Cardiac septum (tissue), 1 donor: ENCODE measurements at regions not wholly inside any gene's neighbourhood (a gene's known extent, or its start where the extent isn't known, plus 50 kb on each side); places are given as distances from the start of the nearest gene placed in this dataset.
"Not testable (repeated sequence)": the region's sequence is repeated elsewhere in the genome, so short reads cannot be mapped to it uniquely, and the experiment has no call there.

Experiments used
- DNase-seq: peaks from one replicate; pipeline ENCODE4 v3.0.0-alpha.2; 2020; ENCODE audit warnings: low spot score
- intact Hi-C: fragments of 100-400 bp; cut with DNase I; formaldehyde crosslinking; loops from one replicate; pipeline ENCODE4 v1.14.0; 2022
- donor health status: DM: no; HTN: no; CAD: no.

- intact Hi-C loops, result no loop called here
- DNase-seq, result no peak
Measured at GRCh38 chr3:3296979-3297381, 117.5 kb upstream of the CRBN start.

- intact Hi-C loops, result no loop called here
- DNase-seq, result no peak
Measured at GRCh38 chr3:3295586-3295985, 116.1 kb upstream of the CRBN start.

- DNase-seq, intact Hi-C loops: not testable (repeated sequence)
Measured at GRCh38 chr3:3291756-3292283, 112.3 kb upstream of the CRBN start.

- DNase-seq, result no peak
- intact Hi-C loops, result no loop called here
Measured at GRCh38 chr3:3288255-3288654, 108.8 kb upstream of the CRBN start.

GRCh38 chr3:3286014-3286413 lies 106.5 kb upstream of the CRBN start:
- intact Hi-C loops, result no loop called here

GRCh38 chr3:3281024-3281423 lies 101.5 kb upstream of the CRBN start:
- intact Hi-C loops, result no loop called here
- DNase-seq, result no peak

More at GRCh38 chr3:3286014-3286413, 106.5 kb upstream of the CRBN start:
- no peak for DNase-seq

GRCh38 chr3:3280396-3280795 lies 100.9 kb upstream of the CRBN start:
- intact Hi-C loops, result no loop called here

GRCh38 chr3:3278073-3278472 lies 98.6 kb upstream of the CRBN start:
- DNase-seq, result no peak
- intact Hi-C loops, result no loop called here

More at GRCh38 chr3:3280396-3280795, 100.9 kb upstream of the CRBN start:
- no peak for DNase-seq

- no peak for DNase-seq
- intact Hi-C loops, result no loop called here
Measured at GRCh38 chr3:3276630-3277029, 97.1 kb upstream of the CRBN start.

GRCh38 chr3:3264796-3265195 lies 85.3 kb upstream of the CRBN start:
- DNase-seq, result no peak
- intact Hi-C loops, result no loop called here

- DNase-seq, result no peak
- intact Hi-C loops, result no loop called here
Measured at GRCh38 chr3:3260870-3261269, 81.4 kb upstream of the CRBN start.

GRCh38 chr3:3259181-3259580 lies 79.7 kb upstream of the CRBN start:
- no peak for DNase-seq
- intact Hi-C loops, result no loop called here

GRCh38 chr3:3258281-3258680 lies 78.8 kb upstream of the CRBN start:
- intact Hi-C loops, result no loop called here
- no peak for DNase-seq

- intact Hi-C loops, result no loop called here
Measured at GRCh38 chr3:3241596-3241995, 62.1 kb upstream of the CRBN start.

GRCh38 chr3:3240986-3241385 lies 61.5 kb upstream of the CRBN start:
- no peak for DNase-seq
- intact Hi-C loops, result no loop called here

More at GRCh38 chr3:3241596-3241995, 62.1 kb upstream of the CRBN start:
- DNase-seq, result no peak

GRCh38 chr3:3237979-3238378 lies 58.5 kb upstream of the CRBN start:
- no peak for DNase-seq
- intact Hi-C loops, result no loop called here

GRCh38 chr3:3232251-3232650 lies 52.8 kb upstream of the CRBN start:
- DNase-seq, result no peak
- intact Hi-C loops, result no loop called here
